NCI-H1417 (cell line): ENCODE measurements at regions not wholly inside any gene's neighbourhood (a gene's known extent, or its start where the extent isn't known, plus 50 kb on each side); places are given as distances from the start of the nearest gene placed in this dataset.

Source experiments
- DNase-seq, 3 experiments: peaks; one replicate each; lab custom pipeline; 2025; lab: John Stamatoyannopoulos, UW

DNA sequence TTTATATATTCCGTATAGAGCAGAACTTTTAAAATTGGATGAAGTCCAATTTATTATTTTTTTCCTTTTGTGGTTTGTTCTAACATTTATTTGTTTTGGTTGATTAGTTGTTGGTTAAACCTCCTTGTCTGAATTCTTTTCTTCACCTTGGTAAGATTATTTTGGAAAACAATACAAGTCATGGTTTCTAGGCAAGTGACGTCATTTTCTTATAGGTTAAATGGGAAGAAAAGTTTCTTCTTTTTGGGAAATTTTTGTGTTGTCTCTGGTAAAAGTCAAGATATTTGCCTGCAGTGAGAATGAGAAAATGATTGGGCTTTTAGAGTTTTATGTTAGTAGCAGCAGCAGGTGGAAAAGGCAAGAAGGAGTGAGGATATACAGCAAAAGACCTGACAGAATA, 197.9 kb downstream of the OTOR start:
- no peak for DNase-seq

DNA sequence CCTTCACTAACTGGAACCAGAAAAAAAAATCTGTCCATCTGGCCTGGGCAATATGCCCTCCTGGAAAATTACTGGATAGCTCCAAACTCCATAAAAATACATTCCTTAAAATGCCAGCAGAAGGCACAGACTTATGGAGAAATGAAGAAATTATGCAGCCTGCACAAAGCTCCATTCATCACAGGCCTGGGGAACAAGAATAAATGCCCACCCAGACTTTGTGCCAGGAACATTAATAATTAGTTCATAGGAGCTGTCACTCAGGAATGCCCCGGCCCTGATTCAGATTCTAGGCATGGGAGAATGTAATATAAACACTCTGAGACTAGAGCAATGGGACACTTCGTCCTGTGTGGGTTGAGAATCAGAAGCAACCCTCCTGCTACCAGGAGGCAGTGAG, 199.3 kb downstream of the OTOR start:
- DNase-seq, result no peak

DNA sequence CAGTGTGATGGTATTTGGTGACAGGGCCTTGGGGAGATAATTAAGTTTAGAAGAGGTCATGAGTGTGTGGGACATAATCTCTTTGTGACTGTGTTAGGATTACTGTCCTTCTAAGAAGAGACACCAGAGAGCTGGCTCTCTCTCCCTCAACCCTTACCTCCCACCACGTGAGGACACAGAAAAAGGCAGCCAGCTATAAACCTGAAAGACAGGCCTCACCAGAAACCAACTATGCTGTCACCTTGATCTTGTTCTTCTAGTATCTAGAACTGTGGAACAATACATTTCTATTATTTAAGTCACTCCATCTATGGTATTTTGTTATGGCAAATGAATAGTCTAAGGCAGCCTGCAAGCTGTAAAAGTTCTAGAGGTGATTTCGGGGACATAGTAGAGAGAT, 203.7 kb downstream of the OTOR start:
- no peak for DNase-seq

DNA sequence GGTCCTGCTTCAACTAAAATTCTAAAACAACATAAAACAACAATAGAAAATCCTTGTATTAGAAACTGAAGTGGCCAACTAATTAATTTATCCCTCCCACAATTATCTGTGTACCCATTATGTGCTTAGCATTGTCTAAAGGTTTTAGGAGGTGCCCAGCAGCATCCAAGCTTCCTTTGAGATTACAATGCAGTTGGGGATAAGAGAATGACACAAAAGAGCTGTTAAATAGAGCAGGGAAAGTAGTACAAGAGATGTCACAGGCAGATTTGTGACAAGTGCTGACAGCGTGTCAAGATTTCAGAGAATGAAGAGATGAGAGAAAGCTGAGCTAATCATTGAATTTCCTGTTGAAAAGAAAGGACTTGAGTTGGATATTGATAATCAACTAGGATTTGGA, 204.8 kb downstream of the OTOR start:
- peak in 1 of 3 experiments; percentile 34 for DNase-seq

DNA sequence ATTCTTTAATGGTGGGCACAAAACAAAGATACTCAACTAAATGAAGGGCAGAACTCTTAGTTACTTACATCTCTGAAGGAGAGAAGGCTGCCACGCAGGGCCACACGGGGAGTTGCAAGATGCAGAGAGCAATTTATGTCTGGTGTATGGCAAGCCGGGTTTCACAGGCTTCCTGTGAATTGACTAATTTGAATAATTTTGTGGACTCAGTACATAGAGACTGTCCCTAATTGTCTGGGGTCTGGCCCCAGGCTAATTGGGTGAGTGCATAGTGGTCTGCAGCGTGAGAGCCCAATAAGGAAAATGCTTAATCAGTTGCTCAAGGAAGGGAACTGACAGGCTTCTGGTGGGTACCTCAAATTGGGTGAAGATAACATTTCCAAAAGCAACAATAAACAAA, 205.7 kb downstream of the OTOR start:
- DNase-seq, result no peak

DNA sequence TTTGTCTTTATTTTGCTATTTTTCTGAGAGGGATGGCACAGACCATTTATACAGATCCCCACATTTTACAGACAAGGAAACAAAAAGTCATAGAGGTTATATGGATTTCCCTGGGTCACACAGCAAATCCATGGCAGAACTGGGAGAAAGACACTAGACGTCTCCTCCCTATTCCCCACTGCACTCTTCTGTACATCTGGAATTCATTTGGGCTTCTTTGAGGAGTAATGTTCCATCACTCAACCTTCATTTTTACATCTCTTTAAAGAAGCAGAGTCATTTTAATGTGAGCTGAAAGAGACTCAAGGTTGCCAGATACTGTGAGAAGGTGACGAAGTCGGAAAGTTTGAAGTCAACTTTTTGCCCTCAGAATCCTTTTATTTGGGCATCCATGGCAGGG, 207.3 kb downstream of the OTOR start:
- no peak for DNase-seq

DNA sequence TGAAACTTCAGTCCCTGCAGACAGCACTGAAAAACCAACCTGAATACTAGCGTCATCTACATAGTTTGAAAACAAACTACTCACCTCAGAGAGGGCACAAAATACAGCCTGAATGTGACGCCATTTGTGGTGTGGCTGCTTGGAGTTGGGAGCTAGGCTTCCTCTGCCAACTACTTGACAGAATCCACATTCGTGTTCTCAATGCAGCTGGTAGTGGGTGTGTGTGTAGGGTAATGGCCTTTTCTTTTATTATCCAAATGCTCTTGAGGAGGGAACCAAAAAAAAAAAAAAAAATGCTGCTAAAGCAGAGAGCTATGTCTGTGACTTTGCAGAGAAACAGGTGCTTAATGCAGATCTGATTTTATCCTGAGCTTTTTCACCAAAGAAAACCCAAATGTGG, 207.8 kb downstream of the OTOR start:
- peak in 1 of 3 experiments; percentile 9 for DNase-seq

DNA sequence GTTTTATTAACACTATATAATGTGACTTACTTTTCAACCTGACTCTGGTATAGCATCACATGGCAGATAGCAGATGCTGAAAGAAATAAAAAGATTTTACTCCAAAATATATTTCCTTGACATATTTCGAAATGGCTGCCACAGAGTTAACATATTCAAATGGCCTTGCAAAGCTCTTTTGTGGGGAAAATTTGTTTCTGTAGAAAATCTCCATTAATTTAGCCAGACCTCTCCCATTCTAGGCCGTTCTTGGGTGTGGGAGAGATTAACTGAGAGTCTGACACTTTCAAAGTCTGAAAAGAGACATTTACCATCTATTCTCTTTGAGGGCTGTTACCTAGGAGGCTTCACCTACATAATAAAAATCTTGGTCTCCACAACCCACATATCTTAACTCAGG, 217.2 kb downstream of the OTOR start:
- no peak for DNase-seq

DNA sequence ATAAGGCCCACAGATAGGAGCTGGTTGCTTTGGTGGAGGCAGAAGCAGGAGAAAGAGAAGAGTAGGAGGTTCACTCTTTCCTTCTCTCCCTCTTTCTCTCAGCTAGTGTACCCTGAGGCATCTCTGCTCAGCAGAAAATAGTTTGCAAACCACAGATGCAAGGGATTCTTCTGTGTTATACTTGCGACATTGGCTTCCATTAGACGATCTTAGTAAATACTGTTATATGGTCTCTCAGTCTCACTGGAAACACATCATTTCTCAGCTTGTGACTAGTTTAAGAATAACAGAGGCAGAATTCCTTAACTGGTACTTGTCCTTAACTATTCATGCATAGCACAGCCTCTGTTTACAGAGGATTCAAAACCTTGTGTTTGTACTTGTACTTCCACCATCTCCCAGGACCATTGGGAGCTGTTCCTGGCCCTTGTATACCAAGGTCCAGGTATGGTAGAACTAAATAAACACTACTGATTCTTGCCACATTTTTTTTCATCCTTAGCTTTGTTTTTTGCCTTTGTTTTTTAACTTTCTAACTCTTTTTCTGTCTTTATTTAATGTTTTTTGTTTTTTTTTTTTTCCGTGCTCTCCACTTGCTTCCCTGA, 218.2 kb downstream of the OTOR start:
- DNase-seq, result peak in 1 of 3 experiments; percentile 21

DNA sequence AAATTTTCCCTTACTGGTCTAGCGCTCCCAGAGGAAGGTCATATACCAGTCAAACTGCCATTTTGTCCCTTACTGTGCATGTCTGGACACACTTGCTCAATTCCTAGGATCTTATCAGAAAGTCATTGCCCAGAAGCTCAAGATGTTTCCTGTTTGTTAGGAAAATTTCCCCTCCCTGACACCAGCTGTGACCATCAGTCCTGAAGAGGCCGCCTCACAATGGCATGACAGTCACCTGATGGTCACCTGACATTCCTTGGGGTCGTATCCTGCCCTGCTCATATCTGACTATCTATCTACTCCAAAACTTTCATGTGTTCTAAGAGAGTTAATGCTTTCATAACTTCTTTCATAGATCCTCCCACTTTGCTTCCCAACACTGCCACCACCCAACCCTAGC, 219.9 kb downstream of the OTOR start:
- no peak for DNase-seq

DNA sequence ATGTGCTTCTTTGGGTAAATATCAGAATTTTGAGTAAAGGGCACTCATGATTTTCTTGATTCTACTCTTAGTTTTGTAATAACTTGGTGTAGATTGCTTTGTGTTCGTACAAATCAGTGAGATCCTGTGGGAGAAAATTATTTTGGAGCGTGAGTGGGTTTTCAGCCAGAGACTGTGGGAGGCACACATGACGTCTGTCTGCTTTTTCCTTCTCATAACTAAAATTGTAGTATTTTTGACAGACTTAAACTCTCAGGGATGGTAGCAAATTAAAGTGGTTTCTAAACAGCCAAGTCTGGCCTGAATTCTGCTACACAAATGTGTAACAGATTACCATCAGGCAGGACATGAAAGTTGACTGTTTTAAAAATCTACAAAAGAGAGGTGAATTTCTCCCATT, 222.6 kb downstream of the OTOR start:
- DNase-seq, result no peak

DNA sequence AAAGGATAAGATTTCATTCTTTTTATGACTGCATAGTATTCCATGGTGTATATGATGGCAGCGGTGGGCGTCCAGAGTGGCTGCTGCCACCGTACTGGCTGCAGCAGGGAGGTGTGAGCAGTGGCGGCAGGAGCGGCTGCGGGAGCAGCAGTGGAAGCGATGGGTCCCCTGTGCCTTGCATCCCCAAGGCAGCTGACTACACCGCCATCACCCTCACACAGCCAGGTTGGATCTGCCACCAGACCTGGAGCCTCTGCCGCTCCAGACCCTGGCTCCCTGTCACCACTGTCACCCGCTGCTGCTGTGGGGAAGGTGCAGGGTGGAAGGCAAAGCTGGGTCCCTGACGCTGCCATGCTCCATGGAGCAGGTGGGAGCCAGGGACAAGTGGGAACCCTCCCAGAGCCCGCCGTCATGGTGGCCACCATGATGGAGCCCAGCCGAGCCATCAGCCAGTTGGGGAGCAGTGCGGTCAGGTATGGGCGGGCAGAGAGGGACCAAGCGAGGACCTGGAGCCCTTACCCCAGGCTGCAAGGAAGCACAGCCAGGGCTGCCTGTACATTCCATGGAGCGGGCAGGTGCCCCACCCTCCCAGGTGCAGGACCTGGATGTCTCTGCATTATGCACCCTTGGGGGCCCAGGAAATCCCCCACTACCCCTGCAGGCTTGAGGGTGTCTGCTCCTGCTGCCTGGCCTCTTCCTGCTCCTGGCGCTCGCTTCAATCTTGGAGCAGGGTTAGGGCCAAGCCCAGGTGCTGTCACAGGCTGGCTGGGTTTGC, 226.1 kb downstream of the OTOR start:
- DNase-seq, result no peak

DNA sequence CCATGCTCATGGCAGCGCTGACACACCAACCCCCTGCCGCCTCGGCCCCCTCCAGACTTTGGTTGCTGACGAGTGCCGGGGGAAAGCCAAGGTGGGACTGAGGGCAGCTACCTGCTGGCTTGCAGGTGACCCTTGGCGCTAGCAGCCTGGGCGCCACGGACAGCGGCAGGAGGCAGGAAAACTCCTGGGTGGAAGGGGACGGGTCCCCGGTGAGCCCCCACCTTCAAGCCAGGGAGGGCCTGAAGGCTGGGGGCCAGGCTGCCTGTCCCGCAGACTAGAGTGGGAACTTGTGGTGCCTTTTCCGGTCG, 226.7 kb downstream of the OTOR start:
- DNase-seq, result no peak

DNA sequence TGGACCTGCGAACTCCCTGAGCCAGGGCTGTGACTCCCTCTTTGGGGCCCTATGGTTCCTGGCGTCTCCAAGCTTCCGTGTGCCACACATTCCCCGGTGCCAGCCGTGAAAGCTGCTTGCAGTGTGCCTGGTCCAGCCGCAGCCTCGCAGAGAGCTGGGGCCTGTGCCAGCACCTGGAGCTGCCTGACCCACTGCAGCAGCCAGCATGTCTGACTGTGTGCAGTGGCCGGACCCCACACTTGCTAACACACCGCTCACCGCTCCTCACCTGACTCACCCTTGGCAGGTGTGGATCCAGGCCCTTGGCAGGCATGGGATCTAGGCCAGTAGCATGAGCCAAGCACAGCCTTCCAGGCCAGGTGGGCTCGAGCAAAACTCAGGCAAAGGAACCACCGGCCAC, 227.5 kb downstream of the OTOR start:
- DNase-seq, result no peak

DNA sequence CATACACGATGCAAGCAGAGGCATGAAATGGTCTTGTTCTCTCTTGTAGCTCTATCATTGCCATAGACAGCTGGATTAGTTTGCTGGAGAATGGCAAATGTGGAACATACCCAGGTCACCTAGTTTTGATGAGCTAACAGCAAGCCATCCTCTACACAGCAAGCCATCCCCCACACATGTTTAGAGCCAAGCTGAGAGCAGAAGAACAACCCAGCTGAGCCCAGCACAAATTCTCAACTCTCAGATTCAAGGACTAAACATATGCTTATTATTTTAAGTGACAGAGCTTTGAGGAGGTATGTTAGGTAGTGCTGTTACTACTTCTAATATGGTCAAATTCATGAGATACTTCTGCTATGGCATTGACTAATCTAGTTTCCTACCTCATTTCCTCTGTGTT, 230.3 kb downstream of the OTOR start:
- DNase-seq, result no peak

DNA sequence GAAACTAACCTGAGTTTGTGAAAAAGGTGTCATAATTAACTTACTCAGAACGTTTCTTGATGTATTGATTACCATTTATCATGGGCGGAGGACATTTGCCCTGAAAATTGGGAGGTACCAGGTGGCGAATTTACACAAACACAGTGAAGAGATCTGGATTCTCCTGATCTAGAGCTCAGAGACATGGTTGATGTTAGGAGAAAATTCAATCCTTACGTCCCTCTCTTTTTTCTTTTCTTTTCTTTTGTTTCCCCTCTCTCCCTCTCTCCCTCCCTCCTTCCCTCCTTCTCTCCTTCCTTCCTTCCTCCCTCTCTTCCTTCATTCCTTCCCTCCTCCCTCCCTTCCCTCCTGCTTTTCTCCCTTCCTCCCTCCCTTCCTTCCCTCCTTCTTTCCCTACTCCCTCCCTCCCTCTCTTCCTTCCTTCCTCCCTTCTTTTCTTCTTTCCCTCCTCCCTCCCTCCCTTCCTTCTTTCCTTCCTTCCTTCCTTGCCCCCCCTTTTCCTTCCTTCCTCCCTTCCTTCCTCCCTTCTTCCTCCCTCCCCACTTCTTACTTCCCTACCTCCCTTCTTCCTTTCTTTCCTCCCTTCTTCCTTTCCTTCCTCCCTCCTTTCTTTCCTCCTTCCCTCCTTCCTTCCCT, 234.1 kb downstream of the OTOR start:
- no peak for DNase-seq

DNA sequence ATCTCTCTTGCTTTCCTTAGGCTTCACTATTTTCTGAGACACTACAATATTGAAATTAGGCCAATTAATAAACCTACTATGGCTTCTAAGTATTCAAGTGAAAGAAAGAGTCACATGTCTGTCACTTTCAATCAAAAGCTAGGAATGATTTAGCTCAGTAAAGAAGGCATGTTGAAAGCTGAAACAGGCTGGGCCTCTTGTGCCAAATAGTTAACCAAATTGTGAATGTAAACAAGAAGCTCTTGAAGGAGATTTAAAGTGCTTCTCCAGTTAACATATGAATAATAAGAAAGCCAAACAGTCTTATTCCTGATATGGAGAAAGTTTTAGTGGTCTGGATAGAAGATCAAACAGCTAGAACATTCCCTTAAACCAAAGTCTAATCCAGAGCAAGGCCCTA, 236.3 kb downstream of the OTOR start:
- DNase-seq, result no peak

DNA sequence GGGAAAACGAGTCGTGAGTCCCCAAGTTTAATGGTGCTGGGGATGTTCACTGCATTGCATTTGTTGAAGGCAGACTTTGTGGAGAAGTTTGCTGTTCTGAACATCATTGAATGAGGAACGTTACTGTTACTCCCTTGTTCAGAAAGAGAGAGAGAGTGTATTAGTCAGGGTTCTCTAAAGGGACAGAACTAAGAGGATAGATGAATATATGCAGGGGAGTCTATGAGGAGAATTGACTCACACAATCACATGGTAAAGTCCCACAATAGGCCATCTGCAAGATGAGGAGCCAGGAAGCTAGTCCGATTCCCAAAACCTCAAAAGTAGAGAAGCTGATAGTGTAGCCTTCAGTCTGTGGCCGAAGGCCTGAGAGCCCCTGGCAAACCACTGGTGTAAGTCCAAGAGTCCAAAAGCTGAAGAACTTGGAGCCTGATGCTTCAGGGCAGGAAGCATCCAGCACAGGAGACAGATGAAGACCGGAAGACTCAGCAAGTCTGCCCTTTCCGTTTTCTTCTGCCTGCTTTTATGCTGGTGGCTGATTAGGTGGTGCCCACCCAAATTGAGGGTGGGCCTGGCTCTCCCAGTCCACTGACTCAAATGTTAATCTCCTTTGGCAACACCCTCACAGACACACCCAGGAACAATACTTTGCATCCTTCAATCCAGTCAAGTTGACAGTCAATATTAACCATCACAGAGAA, 223.5 kb upstream of the PCSK2 start:
- DNase-seq, result no peak

DNA sequence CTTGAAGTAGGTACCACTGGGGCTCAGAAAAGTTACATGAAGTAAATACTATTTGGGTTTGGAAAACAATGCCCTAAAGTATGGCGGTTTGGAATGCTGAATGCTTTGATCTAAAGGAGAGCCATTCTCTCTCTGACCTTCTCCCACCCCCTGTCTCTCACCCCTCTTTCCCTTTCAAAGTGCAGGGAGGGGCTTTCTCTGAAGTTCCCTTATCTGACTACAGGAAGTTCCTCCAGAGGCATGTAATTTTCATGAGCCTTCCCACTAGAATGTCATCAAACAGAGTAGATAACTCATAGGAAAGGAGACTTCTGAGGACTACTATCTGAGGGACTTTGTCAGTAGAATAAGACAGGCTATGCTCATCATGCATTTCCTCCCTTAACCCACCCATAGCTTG, 216.7 kb upstream of the PCSK2 start:
- no peak for DNase-seq

DNA sequence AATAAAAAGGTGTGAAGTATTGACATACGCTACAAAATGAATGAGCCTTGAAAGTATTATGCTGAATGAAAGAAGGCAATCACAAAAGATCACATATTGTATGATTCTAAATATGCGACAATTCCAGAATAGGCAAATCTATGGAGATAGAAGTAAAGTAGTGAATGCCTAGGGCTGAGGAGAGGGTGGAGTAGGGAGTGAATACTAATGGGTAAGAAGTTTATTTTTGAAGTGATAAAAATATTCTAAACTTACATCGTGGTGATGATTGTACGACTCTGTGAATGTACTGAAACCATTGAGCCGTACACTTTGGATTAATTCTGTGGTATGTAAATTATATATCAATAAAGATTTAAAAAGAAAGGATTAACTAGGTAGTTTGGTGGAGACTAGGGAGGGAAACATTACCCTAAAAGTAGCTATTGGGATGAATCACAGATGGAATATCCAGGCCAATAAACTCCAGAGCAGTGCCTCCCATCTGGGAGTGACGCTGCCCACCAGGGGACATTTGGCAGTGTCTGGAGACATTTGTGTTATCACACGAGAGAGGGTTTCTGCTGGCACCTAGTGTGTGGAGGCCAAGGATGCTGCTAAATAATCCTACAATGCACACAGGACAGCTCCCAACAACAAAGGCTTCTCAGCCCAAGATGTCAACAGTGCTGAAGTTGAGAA, 214.2 kb upstream of the PCSK2 start:
- no peak for DNase-seq

DNA sequence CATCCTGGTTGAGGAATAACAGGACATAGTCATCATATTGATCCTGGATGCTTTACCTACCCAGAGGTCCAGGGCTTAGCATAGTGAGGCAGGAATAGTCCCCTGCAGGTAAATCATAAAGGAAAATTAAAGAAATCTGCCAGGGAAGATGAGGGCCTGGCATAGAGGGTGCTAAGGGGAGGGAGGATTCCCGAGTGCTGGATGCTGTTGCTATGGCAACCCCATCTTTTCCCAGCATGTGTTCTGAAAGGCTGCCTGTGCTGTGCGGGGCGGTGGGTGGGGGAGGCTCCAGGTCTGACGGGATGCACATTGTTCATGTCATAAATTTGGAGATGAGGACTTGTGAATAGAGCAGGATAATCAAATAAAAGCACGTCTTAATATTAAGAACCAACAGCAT, 212.6 kb upstream of the PCSK2 start:
- peak in 2 of 3 experiments; percentile 68 to 91 for DNase-seq

DNA sequence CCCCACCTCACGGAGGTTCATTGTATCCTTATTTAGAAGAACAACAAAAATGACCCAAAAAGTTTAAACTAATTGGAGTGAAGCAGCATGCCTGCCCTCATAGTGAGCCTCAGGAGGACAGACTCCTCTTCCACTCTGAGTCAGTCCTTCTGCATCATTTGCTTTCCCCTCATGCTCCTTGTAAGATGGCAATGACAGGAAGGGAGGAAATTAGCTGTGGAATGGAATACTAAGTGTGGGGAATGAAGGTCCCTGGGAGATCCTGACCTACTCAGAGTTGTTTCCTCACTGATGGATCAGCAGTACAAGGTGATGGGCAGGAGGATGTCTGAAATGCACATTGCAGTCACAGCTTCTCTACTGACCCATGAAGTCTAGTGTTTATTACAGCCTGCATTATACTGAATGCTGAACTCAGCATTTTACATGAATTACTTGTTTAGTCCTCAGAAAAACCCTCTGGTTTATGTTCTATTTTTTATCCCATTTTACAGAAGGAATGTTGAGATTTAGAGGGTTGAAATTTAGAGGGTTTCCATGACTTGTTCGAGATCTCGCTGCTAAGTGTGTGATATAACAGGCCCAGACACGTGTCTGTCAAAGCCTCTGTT, 212.0 kb upstream of the PCSK2 start:
- DNase-seq, result peak in 1 of 3 experiments; percentile 50
